Inflammatory macrophage treated with lipopolysaccharide for 1 hour (primary cell): ENCODE measurements at regions not wholly inside any gene's neighbourhood (a gene's known extent, or its start where the extent isn't known, plus 50 kb on each side); places are given as distances from the start of the nearest gene placed in this dataset.
"Not testable (repeated sequence)": the region's sequence is repeated elsewhere in the genome, so short reads cannot be mapped to it uniquely, and the experiment has no call there.

Experiments used
- DNase-seq, 2 donors: peaks; one replicate each; pipeline ENCODE4 v3.0.0-alpha.2; 2020 to 2022

DNA sequence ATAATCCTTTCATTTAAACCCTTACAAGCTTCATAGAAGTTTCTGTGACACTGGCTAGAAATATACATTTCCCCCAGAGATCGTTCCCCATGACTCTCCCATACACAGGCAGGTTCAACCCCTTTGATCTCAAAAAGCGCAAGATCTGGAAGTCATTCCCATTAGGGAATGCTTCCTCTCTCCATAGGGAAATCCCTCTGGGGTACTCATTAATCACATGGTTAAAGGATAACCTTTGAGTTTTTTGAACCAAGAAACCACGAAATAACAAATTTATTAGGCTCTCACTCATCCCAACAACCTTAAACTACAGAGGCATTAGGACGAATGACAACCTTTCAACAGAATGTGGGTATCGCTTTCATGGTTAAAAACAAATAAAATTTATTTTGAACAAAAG lies 211.9 kb upstream of the PRICKLE2 start:
- DNase-seq = no peak

DNA sequence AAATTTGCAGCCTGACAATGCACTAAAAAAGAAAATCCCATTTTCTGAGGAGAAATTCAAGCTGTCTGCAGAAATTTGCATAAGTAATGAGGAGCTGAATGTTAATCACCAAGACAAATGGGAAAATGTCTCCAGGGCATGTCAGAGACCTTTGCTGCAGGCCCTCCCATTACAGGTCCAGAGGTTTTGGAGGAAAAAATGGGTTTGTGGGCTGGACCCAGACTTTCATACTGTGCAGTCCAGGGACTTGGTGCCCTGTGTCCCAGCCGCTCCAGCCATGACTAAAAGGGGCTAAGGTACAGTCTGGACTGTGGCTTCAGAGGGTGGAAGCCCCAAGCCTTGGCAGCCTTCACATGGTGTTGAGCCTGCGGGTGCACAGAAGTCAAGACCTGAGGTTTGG lies 209.8 kb upstream of the PRICKLE2 start:
- DNase-seq = not testable (repeated sequence)

DNA sequence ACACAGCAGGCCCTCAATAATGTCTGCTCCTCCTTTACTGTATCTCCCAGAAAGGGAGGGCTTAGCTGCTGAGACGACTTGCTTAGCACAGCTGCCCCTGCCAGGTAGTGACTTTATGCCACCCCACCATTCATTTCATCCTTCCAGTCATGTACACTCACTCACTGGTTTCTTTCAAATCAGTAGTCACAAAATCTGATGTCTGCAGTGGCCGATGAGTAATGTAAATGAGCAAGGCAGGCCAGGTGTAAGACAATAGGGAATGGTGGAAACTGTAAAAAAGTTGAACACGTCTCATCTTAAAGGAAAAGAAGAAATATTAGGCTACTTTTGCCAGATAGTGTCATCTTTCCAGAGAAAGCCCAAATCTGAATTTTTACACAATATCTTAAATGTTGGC lies 207.6 kb upstream of the PRICKLE2 start:
- no peak for DNase-seq

GRCh38 chr3:64431526-64432091 lies 206.3 kb upstream of the PRICKLE2 start:
- no peak for DNase-seq

GRCh38 chr3:64427671-64428070 lies 202.4 kb upstream of the PRICKLE2 start:
- no peak for DNase-seq

DNA sequence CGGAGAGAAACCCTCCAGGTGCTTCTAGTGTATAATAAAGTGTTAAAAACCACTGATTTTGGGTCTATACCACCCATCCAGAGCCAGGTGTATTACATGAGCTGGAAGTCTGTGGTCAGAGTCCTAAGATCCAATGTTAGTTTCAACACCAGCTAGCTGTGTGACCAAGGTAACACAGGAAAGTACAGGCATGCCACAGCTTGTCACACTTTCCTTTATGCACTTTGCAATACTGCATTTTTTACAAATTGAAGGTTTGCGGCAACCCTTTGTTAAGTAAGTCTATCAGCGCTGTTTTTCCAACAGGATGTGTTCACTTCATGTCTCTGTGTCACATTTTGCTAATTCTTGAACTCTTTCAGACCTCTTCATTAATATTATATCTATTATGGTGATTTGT lies 201.3 kb upstream of the PRICKLE2 start:
- no peak for DNase-seq

GRCh38 chr3:64422932-64423331 lies 197.7 kb upstream of the PRICKLE2 start:
- DNase-seq = no peak

- no peak for DNase-seq
Measured at GRCh38 chr3:64422192-64422591, 196.9 kb upstream of the PRICKLE2 start.

DNA sequence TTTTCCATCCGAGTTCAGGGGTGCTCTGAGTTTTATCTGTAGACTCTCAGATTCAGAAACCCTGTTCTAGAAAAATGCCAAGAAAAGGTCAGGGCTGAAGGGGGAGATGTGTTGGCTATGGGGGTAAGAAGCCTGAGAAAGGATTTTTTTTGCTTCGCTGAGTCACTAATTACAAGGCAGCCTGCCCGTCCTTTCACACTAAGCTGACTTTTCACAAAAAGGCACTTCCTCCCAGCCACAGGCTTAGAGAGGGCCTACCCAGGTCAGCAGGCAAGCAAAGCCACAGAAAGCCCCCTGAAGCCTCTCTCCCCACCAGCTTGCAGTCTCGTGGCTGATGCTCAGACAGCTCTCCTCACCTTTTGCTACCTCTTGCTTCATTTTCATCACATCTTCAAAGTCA lies 192.6 kb upstream of the PRICKLE2 start:
- no peak for DNase-seq

DNA sequence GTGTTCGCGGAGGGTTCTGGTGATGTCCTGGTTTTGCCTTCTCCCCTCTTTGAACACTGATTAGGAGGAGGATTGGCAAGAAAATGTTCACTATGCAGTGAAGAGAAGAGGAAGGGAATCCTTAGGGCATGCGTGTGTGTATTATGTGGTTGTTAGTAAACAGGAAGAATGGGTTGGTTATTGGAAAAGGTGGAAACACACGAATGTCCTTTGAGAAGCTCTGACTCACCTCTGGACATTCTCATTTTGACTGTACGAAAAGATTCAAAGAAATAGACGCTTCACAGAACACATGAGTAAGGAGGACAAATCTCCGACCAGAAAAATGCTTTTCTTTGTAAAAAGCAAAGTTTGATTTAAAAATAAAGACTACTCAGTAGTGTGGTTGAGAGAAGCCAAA lies 188.8 kb upstream of the PRICKLE2 start:
- DNase-seq = no peak

DNA sequence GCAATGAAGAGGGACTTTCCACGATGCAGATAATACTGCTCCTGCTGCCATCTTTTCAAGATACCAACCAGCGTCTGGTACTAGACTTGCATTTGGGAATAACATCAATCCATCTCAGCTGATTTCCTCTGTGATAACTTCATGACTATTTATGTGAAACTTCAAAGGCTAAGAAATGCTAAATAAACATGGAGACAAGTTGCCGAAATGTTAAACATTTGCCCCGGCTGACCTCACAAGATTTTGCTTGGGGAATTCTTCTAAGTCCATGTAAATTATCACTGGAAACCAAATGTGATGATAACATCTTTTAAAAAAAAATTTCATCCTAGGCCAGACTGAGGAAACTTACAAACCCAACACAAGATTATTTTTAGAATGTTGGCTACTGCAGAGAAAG lies 185.8 kb upstream of the PRICKLE2 start:
- no peak for DNase-seq

GRCh38 chr3:64410226-64410625 lies 185.0 kb upstream of the PRICKLE2 start:
- no peak for DNase-seq

GRCh38 chr3:64408770-64409169 lies 183.5 kb upstream of the PRICKLE2 start:
- DNase-seq = no peak

GRCh38 chr3:64406271-64406670 lies 181.0 kb upstream of the PRICKLE2 start:
- no peak for DNase-seq

DNA sequence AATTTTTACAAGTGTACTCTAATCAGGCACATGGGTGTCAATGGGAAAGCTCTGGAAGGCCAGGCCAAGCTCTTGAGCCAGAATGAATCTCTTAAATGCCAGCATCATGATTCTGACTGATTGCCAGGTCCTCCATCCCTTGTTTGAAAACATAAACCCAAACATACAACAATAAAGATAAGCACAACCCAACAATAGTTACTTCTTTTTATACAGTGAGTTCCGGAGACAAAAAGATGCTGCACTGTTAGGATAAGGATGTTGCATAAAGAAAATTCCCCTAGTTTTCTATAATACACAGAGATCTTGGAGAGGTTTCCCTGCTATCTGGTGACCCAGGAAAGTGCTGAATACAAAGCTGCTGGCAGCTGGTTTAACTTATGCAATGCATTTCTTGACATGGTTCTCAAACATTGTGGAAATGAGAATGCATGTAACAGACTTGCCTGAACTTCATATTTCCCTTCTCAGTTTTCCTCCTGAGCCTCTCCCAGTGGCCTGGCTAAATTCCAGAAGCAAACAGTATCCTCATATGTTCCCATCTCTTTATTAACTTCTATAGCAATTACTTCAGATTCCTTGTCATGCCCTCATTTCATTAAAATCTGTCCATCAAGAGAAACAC lies 180.1 kb upstream of the PRICKLE2 start:
- no peak for DNase-seq

DNA sequence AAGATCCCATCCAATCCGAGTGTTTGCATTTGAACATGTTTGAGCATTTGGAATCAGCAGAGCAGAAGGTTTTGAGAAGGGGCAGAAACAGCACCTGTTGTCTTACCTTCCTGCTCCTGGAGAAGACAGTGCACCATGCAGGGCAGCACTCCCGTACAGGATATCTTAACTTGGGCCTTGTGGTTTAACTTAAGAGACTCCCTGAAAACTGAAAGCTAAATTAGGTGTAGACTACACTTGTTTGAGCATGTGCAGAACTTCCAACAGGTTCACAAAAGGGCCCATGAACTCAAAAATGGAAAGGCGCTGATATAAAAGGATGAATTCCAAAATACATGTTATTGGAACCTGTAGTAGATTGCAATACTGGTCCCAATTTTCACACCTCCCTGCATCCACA lies 175.4 kb upstream of the PRICKLE2 start:
- no peak for DNase-seq

DNA sequence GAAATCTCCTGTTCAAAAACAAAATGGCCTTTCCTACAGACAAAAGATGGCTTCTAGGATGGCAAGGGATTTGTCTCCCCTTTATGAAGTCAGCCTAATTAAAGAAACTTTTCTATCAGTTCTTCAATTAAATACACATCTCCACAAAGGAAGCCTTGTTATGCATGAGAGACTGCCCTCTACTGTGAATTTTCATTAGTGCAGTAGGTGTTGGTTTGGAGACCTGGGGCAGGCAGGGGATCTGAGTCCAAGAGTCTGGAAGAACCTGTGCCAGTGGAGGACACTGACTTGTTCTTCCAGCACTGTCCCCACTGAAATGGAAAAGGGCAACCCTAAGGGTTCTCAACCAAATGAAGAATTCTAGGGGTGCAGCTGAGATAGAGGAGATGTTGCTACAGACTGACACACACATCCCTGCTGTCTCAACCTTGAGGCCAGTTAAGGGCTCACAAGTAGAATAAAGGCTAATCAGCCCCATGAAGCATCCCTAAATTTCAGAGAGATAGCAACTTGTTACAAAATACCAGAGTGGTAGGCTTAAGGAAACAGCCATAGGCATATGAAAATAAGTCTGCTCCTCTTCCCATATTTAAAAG lies 174.0 kb upstream of the PRICKLE2 start:
- peak; percentile 7 to 20 for DNase-seq

DNA sequence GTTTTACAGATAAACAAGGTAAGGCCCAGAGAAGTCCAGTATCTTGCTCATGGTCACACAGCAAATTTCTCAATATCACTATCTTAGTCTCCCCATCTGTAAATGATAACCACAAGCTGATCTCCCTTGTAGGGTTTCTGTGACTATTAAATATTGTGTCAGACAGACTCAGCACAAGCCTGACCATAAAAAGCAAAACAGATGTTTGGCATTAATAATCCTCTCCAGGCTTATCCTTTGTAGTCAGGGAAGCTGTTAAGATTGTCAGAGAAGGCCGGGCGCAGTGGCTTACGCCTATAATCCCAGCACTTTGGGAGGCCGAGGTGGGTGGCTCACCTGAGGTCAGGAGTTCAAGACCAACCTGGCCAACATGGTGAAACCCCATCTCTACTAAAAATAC lies 173.2 kb upstream of the PRICKLE2 start:
- no peak for DNase-seq

DNA sequence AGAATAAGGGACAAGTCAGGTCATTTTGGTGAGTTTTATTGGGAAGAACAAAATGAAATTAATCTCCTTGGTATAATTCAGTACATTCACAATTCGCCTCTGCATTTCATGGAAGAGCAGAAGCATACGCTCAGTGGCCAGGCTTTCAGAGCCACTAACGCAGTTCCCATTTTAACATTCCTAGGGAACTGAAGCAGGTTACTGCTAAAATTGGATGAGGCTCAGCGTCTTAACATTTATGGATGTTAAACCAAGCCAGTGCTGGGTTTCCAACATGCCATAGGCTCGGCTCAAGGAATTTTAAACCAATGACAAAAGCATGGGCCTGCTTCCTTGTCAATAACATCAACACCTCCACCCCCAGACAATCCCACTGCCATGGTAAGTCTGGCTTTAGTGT lies 172.7 kb upstream of the PRICKLE2 start:
- no peak for DNase-seq

GRCh38 chr3:64397573-64397972 lies 172.3 kb upstream of the PRICKLE2 start:
- DNase-seq = no peak

DNA sequence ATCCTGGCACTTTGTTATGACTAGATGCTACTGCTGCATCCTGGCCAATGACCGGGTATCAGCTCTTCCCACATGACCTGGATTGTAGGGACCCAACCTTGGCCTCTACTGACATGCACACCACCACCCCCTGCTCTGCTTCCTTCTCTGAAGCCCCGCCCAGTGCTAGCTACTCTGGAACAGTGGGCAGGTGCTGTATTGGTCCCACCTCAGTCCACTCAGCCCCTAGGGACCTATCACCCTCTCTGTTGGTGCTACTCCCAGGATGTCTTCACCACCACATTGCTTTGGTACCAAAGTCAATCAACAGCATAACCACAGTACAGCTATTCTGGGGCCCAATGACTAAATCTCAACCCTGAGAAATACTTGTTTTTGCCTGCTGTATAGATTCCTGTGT lies 170.2 kb upstream of the PRICKLE2 start:
- DNase-seq = no peak

DNA sequence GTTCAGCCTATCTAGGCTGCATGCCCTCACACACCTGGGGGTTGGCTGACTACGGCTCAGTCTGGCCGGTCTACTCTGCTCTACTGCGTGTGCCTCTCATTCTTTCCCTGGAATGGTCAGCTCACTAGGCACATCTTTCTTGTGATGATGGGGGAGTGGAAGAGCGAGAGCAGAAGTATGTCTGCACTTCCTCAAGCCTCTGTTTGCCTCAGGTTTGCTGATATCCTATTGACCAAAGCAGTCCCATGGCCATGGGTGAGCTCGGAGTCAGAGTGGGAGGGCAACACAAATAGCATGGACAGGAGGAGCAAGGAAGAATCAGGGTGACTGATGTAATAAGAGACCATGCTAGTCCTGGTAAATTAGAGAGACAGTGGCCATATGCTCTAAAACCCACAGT lies 167.9 kb upstream of the PRICKLE2 start:
- DNase-seq = no peak

DNA sequence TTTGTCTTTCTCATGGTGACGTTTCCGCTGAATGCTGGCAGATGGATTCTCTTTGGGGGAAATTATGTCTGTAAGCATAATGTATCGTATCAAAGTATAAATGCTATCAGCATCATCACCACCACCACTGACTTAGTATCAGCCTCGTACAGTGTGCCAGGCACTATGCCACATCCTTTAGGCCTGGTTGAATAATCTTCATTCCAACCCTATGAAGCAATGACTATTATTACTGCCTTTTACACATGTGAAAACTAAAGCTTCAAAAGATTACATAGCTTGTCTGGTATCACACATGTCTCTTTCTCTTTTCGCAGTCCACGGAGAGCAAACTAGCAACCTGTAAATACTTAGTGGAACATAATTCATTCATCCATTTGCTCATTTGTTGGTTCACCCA lies 166.7 kb upstream of the PRICKLE2 start:
- no peak for DNase-seq

- DNase-seq = no peak
Measured at GRCh38 chr3:64390893-64391292, 165.6 kb upstream of the PRICKLE2 start.

DNA sequence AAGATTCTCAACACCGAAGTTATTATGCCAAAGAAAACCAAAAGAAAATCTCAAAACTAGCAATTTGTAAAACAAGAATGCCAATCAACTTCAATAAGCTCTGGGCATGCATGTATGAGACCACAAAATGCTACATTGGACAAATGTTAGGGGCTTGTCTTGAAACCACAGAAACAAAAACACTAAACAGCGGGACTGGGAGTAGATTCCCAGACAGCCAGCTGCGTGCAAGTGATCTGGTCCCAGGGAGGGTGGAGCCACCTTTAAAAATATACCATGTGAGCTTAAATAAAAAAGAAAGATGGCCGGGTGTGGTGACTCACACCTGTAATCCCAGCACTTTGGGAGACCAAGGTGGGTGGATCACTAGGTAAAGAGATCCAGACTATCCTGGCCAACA lies 163.6 kb upstream of the PRICKLE2 start:
- no peak for DNase-seq
